ENCODE measurements at regions not wholly inside any gene's neighbourhood (a gene's known extent, or its start where the extent isn't known, plus 50 kb on each side); places are given as distances from the start of the nearest gene placed in this dataset.

DNA sequence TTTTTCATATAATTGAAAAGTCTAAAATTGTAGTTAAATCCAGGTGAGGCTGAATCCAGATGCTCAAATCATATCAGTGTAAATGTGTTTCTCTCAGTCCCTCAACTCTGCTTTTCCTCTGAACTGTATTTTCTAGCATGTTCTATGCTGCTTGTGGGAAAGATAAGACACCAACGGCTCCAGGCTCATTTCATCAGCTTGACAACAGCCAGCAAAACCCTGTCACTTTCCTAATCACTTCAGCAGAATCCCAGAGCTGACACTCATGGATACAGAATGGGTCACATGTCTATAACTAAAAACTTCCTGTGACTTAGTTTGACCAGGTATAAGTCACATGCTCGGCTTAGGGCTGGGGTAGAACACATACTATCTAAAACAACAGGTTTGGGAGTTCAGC is 179.4 kb upstream of the ADRA1B start:
- TF ChIP-seq POLR2AphosphoS5 (IDR thresholded peaks at IDR 0.05; ENCODE audit: low read depth, low read length) (no peak), SIN3A (IDR thresholded peaks at IDR 0.05; ENCODE audit: borderline replicate concordance, insufficient read depth, low read length) (no peak)
